ENCODE measurements at regions not wholly inside any gene's neighbourhood (a gene's known extent, or its start where the extent isn't known, plus 50 kb on each side); places are given as distances from the start of the nearest gene placed in this dataset.

- TF ChIP-seq ZBTB33 (IDR thresholded peaks at IDR 0.05; ENCODE audit: borderline replicate concordance, low read depth), result no peak
- no peak for TF ChIP-seq USF2 (IDR thresholded peaks at IDR 0.05; ENCODE audit: borderline replicate concordance, low read depth, low read length)
- no peak for TF ChIP-seq RAD21 (IDR thresholded peaks at IDR 0.05; ENCODE audit: low read length)
- no peak for TF ChIP-seq EP300 (IDR thresholded peaks at IDR 0.05; ENCODE audit: borderline replicate concordance in 1 of 2, low read depth in 1 of 2, low read length in 1 of 2)
- no peak for TF ChIP-seq USF1 (IDR thresholded peaks at IDR 0.05; ENCODE audit: borderline replicate concordance, low read depth)
- no peak for TF ChIP-seq TEAD4 (IDR thresholded peaks at IDR 0.05; ENCODE audit: borderline replicate concordance, insufficient read depth)
- no peak for TF ChIP-seq SMC3 (IDR thresholded peaks at IDR 0.05; ENCODE audit: low read depth, low read length)
- TF ChIP-seq RXRA (IDR thresholded peaks at IDR 0.05; ENCODE audit: borderline replicate concordance, low read depth), result no peak
These were observed 366.9 kb downstream of the FAM72C start (continued) for GRCh38 chr1:143604887-143605286.

- ChIA-PET CTCF (no interaction called here), POLR2A (no interaction called here)
- Histone ChIP-seq H3K4me1 (ENCODE audit: control insufficient read depth in 1 of 2, insufficient read depth in 2 of 2, low read depth in 1 of 2, low read length in 1 of 2) (no peaks in the 10 kb centered on the region), H3K27ac (ENCODE audit: low read depth in 2 of 2, low read length in 1 of 2) (no peak overlapping the region), H3K9me2 (no peaks in the 10 kb centered on the region), H3K4me3 (ENCODE audit: low read depth in 2 of 2, low read length in 1 of 2) (no peak overlapping the region), H3K9ac (no peak overlapping the region), H4K20me1 (ENCODE audit: insufficient read depth) (no peaks in the 10 kb centered on the region), H3K4me2 (no peak overlapping the region), H3F3A (replicated peaks; ENCODE audit: insufficient read depth) (no peaks in the 10 kb centered on the region), H3K36me3 (replicated peaks in 1 of 2; ENCODE audit: control insufficient read depth in 1 of 2, insufficient read depth in 2 of 2, low read length in 1 of 2) (no peaks in the 10 kb centered on the region), H2AFZ (ENCODE audit: low read depth) (no peak overlapping the region), H3K79me2 (ENCODE audit: insufficient read depth) (no peaks in the 10 kb centered on the region), H3K27me3 (ENCODE audit: insufficient read depth) (no peaks in the 10 kb centered on the region), H3K9me3 (no peaks in the 10 kb centered on the region)
- DNase-seq, result no peak
- no peak for TF ChIP-seq EP300 (IDR thresholded peaks at IDR 0.05; ENCODE audit: borderline replicate concordance in 1 of 2, low read depth in 1 of 2, low read length in 1 of 2)
- TF ChIP-seq RAD21 (IDR thresholded peaks at IDR 0.05; ENCODE audit: low read length), result no peak
- TF ChIP-seq GABPA (IDR thresholded peaks at IDR 0.05; ENCODE audit: low read depth), result no peak
- no peak for TF ChIP-seq TAF1 (IDR thresholded peaks at IDR 0.05; ENCODE audit: borderline replicate concordance, low read depth, low read length)
- TF ChIP-seq SIN3A (IDR thresholded peaks at IDR 0.05; ENCODE audit: borderline replicate concordance, low read depth, low read length), result no peak
- no peak for TF ChIP-seq USF2 (IDR thresholded peaks at IDR 0.05; ENCODE audit: borderline replicate concordance, low read depth, low read length)
- WGBS (ENCODE audit: low lambda C conversion rate), result 0% methylated on average over 3 of the region's 4 CpGs
These were observed 387.3 kb downstream of the FAM72C start for GRCh38 chr1:143584508-143584907.
